ENCODE measurements at regions not wholly inside any gene's neighbourhood (a gene's known extent, or its start where the extent isn't known, plus 50 kb on each side); places are given as distances from the start of the nearest gene placed in this dataset.

GRCh38 chr7:106426803-106427202, 142.0 kb upstream of the NAMPT start:
- intact Hi-C loops (cut with micrococcal nuclease), result no loop called here
- Mint-ChIP-seq H3K36me3 (ENCODE audit: low read depth) (no peaks in the 10 kb centered on the region), H3K27ac (peak overlapping the region; percentile 94), H3K27me3 (no peaks in the 10 kb centered on the region), H3K4me3 (no peak overlapping the region), H3K4me1 (peaks cover 28% of the 10 kb centered on the region), H3K9me3 (no peaks in the 10 kb centered on the region)
- DNase-seq, result no peak
- ChIA-PET CTCF (no interaction called here), POLR2A (interaction anchor here (4.7 kb wide), 1 partner anchor 142 kb away, joined by 74 read pairs; the partner anchor contains the start of gene NAMPT)
- TF ChIP-seq, protein P1, sequence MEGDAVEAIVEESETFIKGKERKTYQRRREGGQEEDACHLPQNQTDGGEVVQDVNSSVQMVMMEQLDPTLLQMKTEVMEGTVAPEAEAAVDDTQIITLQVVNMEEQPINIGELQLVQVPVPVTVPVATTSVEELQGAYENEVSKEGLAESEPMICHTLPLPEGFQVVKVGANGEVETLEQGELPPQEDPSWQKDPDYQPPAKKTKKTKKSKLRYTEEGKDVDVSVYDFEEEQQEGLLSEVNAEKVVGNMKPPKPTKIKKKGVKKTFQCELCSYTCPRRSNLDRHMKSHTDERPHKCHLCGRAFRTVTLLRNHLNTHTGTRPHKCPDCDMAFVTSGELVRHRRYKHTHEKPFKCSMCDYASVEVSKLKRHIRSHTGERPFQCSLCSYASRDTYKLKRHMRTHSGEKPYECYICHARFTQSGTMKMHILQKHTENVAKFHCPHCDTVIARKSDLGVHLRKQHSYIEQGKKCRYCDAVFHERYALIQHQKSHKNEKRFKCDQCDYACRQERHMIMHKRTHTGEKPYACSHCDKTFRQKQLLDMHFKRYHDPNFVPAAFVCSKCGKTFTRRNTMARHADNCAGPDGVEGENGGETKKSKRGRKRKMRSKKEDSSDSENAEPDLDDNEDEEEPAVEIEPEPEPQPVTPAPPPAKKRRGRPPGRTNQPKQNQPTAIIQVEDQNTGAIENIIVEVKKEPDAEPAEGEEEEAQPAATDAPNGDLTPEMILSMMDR (IDR thresholded peaks at IDR 0.05), result no peak
- no peak for ATAC-seq (ENCODE audit: low read depth)

DNA sequence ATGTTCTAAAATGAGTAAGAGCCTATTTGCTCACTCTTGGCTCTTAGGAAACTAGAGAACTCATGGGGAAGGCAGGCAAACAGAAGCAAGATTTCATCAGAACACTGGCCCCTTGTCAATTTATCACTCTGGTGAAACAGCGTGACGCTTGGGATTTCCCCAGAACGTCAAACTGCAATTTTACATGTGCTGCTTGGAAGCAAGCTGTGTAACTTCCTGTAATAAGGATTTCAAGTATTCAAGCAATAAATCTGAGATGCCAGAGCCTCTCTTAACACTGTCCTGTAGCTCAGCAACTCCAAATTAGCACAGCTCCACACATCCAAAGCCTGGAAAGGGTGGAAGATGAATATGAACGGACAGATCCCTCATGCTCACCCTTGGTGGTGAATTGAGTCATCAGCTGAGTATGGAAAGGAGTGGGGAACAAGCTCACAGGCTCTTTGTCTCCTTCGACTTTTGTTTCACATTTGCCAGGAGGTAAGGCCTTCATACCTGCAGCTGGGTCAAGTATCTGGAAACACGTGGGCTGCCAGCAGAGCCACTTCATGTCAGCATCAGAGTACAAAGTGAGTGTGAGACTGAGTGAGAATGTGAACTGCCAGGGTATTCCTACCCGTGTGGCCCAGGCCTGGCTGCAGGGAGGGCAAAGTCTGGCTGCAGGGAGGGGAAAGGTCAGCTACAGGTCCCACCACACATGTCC, 140.4 kb upstream of the NAMPT start:
- peak; percentile 36 for DNase-seq

DNA sequence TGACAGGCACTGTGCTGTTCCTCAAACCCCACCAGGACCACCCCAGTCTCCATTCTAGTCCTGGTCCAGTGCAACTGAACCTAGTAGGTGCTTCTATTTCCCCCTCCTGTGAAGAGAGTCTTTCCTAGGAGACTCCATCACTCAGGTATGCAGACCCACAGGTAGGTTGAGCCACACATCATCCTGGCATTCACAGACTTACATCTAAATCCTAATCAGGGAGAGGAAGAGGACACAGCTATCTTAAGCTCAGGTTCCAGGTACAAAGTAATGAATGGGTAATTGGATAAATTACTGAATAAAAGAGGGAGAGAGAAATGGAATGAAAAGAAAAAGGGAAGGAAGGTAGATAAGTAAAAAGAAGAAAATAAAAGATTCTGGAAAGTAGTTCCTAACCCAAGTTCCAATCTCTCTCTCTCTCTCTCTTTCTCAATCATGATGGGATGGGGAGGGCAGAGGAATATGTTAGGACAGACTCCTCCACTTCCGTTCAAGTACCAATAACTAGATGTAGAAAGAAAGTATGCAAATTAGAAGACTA, 139.8 kb upstream of the NAMPT start:
- CTCF ChIA-PET, result interaction anchor here (0.9 to 1.2 kb wide), 4 partner anchors 25 to 248 kb away, joined by 3 to 6 read pairs (median 4); partner anchors contain the start of gene NAMPT
- ATAC-seq (ENCODE audit: low read depth), result no peak
- Mint-ChIP-seq H3K4me1 (peaks cover 34% of the 10 kb centered on the region), H3K27me3 (no peaks in the 10 kb centered on the region), H3K27ac (peak overlapping the region; percentile 94), H3K36me3 (ENCODE audit: low read depth) (no peaks in the 10 kb centered on the region), H3K4me3 (peak overlapping the region; percentile 72), H3K9me3 (no peaks in the 10 kb centered on the region)
- POLR2A ChIA-PET, result interaction anchor here (0.6 to 4.7 kb wide), 9 partner anchors 8 to 1319 kb away, joined by 3 to 74 read pairs (median 5); partner anchors contain the start of genes CBLL1, CCDC71L, NAMPT and SYPL1
- DNase-seq, result no peak
- TF ChIP-seq, protein P1 (IDR thresholded peaks at IDR 0.05), result no peak
- intact Hi-C loops (cut with micrococcal nuclease), result loop anchor here (1.0 to 5.0 kb wide), 8 partner anchors 38 to 744 kb away; partner anchors contain the start of gene HBP1

More for the DNA sequence above, 140.4 kb upstream of the NAMPT start:
- ATAC-seq (ENCODE audit: low read depth), result peak; percentile 90
- Mint-ChIP-seq H3K4me1 (peaks cover 34% of the 10 kb centered on the region), H3K4me3 (peak overlapping the region; percentile 72), H3K27me3 (no peaks in the 10 kb centered on the region), H3K9me3 (no peaks in the 10 kb centered on the region), H3K36me3 (ENCODE audit: low read depth) (no peaks in the 10 kb centered on the region), H3K27ac (peak overlapping the region; percentile 94)
- ChIA-PET POLR2A (interaction anchor here (0.6 to 4.7 kb wide), 8 partner anchors 9 to 1318 kb away, joined by 3 to 74 read pairs (median 8); partner anchors contain the start of genes CBLL1, CCDC71L, NAMPT and SYPL1), CTCF (interaction anchor here (0.9 to 1.2 kb wide), 4 partner anchors 24 to 249 kb away, joined by 3 to 6 read pairs (median 4); partner anchors contain the start of gene NAMPT)
- intact Hi-C loops (cut with micrococcal nuclease), result loop anchor here (1.0 to 2.0 kb wide), 6 partner anchors 37 to 744 kb away; partner anchors contain the start of gene HBP1
- TF ChIP-seq, protein P1 (IDR thresholded peaks at IDR 0.05), result no peak

DNA sequence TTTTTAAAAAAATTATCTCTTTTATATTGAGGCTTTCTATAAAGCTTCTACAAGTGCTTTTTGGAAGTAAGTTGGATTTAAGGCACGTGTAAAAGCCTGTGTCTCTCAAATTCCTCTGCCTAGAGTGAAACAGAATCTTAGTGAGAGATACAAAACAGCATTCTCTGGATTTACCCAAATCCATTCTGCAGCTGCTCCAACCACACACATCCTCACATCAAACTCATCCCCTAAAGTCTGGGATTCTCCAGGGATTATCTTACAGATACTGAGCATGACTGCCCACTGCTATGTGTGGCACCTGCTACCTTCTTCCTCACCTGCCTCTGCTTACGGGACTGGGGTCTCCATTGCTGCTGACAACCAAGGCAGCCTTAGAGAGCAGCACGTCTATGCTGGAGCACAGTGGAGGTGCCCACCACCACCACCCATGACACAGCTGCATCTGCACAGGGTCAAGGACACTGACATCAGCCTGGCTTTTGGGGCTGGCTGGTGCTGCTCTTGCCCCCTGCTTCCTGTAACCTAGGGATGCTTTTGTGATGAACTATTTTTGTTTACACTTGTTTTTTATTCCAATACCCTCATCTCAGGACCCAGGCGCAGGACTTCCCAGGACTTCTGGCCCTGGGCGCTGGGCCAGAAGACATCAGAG, 139.2 kb upstream of the NAMPT start:
- Mint-ChIP-seq H3K27me3 (no peaks in the 10 kb centered on the region), H3K4me3 (no peak overlapping the region), H3K36me3 (ENCODE audit: low read depth) (no peaks in the 10 kb centered on the region), H3K9me3 (no peaks in the 10 kb centered on the region), H3K27ac (peak overlapping the region; percentile 94), H3K4me1 (peaks cover 34% of the 10 kb centered on the region)
- POLR2A ChIA-PET, result interaction anchor here (0.7 to 4.7 kb wide), 4 partner anchors 8 to 1320 kb away, joined by 3 to 74 read pairs (median 4); partner anchors contain the start of genes CBLL1 and NAMPT
- CTCF ChIA-PET, result no interaction called here
- DNase-seq (no peak), ATAC-seq (ENCODE audit: low read depth) (no peak)
- intact Hi-C loops (cut with micrococcal nuclease), result loop anchor here (1.0 to 5.0 kb wide), 5 partner anchors 295 to 745 kb away; partner anchors contain the start of gene HBP1
- TF ChIP-seq, protein P1 (IDR thresholded peaks at IDR 0.05), result no peak
